Glutamatergic neuron (in vitro differentiated cells): ENCODE measurements at regions not wholly inside any gene's neighbourhood (a gene's known extent, or its start where the extent isn't known, plus 50 kb on each side); places are given as distances from the start of the nearest gene placed in this dataset.

Experiments used
- DNase-seq: peaks from one replicate; pipeline ENCODE4 v3.0.0; 2022
- H3K27ac Mint-ChIP-seq: one replicate; pipeline ENCODE4 v1.8.0; 2020; ENCODE audit warnings: mild to moderate bottlenecking, mixed read lengths, inconsistent platforms; ENCODE audit not compliant: unreplicated experiment
- H3K27me3 Mint-ChIP-seq: one replicate; pipeline ENCODE4 v1.8.0; 2020; ENCODE audit warnings: mild to moderate bottlenecking, moderate library complexity, mixed read lengths, inconsistent platforms; ENCODE audit not compliant: unreplicated experiment
- H3K36me3 Mint-ChIP-seq: one replicate; pipeline ENCODE4 v1.8.0; 2020; ENCODE audit warnings: mild to moderate bottlenecking, mixed read lengths, inconsistent platforms; ENCODE audit not compliant: unreplicated experiment
- H3K4me1 Mint-ChIP-seq: one replicate; pipeline ENCODE4 v1.8.0; 2020; ENCODE audit warnings: mild to moderate bottlenecking, low read depth, mixed read lengths, inconsistent platforms; ENCODE audit not compliant: unreplicated experiment
- H3K4me3 Mint-ChIP-seq: one replicate; pipeline ENCODE4 v1.8.0; 2020; ENCODE audit warnings: mild to moderate bottlenecking, mixed read lengths, inconsistent platforms; ENCODE audit not compliant: unreplicated experiment
- H3K9me3 Mint-ChIP-seq: one replicate; pipeline ENCODE4 v1.8.0; 2020; ENCODE audit warnings: mild to moderate bottlenecking, moderate library complexity, mixed read lengths, inconsistent platforms; ENCODE audit not compliant: unreplicated experiment
- TF ChIP-seq, protein P1 (sequence below): fragments of 200-600 bp; sonication (generic); IDR thresholded peaks from one replicate; pipeline ENCODE4 v1.5.0; 2021; ENCODE audit not compliant: partially characterized antibody, unreplicated experiment

DNA sequence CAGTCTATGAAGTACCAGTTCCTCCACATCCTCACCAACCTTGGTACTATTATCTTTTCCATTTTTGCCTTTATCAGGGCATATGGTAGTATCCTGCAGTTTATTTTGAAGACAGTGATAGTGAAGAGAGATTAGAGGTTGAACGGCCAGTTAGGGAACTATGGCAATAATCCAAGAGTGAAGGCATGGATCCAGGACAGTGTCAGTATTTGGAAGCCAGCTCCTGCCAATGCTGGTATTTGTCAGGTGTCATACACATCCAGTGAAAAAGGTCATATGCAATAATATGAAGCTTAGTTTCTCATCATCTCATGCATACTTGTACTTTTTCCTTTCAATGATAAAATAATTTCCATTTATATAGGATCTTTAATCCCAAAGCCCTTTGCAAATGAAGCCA, 56.8 kb upstream of the KCNMB2 start:
- H3K27ac Mint-ChIP-seq: no peak overlapping the region
- no peak overlapping the region for H3K4me3 Mint-ChIP-seq
- DNase-seq: no peak
- no peaks in the 10 kb centered on the region for H3K27me3 Mint-ChIP-seq
- H3K9me3 Mint-ChIP-seq: no peaks in the 10 kb centered on the region
- TF ChIP-seq, protein P1, sequence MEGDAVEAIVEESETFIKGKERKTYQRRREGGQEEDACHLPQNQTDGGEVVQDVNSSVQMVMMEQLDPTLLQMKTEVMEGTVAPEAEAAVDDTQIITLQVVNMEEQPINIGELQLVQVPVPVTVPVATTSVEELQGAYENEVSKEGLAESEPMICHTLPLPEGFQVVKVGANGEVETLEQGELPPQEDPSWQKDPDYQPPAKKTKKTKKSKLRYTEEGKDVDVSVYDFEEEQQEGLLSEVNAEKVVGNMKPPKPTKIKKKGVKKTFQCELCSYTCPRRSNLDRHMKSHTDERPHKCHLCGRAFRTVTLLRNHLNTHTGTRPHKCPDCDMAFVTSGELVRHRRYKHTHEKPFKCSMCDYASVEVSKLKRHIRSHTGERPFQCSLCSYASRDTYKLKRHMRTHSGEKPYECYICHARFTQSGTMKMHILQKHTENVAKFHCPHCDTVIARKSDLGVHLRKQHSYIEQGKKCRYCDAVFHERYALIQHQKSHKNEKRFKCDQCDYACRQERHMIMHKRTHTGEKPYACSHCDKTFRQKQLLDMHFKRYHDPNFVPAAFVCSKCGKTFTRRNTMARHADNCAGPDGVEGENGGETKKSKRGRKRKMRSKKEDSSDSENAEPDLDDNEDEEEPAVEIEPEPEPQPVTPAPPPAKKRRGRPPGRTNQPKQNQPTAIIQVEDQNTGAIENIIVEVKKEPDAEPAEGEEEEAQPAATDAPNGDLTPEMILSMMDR: no peak
- peaks cover 10% of the 10 kb centered on the region for H3K4me1 Mint-ChIP-seq
- H3K36me3 Mint-ChIP-seq: no peaks in the 10 kb centered on the region

- H3K4me1 Mint-ChIP-seq: peaks cover 10% of the 10 kb centered on the region
- no peaks in the 10 kb centered on the region for H3K9me3 Mint-ChIP-seq
Measured at GRCh38 chr3:178479860-178480259, 56.4 kb upstream of the KCNMB2 start.

GRCh38 chr3:178480274-178480673, 56.0 kb upstream of the KCNMB2 start:
- H3K27ac Mint-ChIP-seq: no peak overlapping the region
- no peak for DNase-seq
- peaks cover 5% of the 10 kb centered on the region for H3K36me3 Mint-ChIP-seq
- TF ChIP-seq, protein P1: no peak
- H3K4me1 Mint-ChIP-seq: peaks cover 10% of the 10 kb centered on the region
- H3K4me3 Mint-ChIP-seq: no peak overlapping the region
- H3K27me3 Mint-ChIP-seq: no peaks in the 10 kb centered on the region
- H3K9me3 Mint-ChIP-seq: peaks cover 2% of the 10 kb centered on the region

More at GRCh38 chr3:178479860-178480259, 56.4 kb upstream of the KCNMB2 start:
- Mint-ChIP-seq H3K27ac (no peak overlapping the region), H3K36me3 (peaks cover under 1% of the 10 kb centered on the region), H3K27me3 (no peaks in the 10 kb centered on the region), H3K4me3 (no peak overlapping the region)
- TF ChIP-seq, protein P1: no peak
- DNase-seq: no peak

DNA sequence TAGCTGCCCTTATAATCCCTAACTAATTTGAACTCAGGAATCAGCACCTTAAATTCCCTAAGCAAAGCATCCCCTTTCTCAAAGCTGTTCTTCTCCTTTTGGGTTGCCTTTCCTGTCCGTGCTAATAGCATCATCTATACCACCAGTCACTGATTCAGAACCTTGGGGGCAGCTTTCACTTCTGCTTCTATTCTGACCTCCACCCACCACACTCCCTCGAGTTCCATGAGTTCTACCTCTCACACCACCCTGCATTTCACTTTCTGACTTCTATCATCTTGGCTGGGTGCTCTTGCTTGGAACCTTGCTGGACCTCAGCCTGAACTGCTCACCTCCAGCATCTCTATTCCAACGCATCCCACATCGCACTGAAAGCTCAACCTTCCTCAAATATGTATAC, 55.4 kb upstream of the KCNMB2 start:
- Mint-ChIP-seq H3K27ac (no peak overlapping the region), H3K27me3 (peaks cover 2% of the 10 kb centered on the region), H3K4me1 (peaks cover 10% of the 10 kb centered on the region), H3K36me3 (peaks cover 5% of the 10 kb centered on the region), H3K9me3 (peaks cover 2% of the 10 kb centered on the region), H3K4me3 (no peak overlapping the region)
- TF ChIP-seq, protein P1: no peak
- DNase-seq: no peak

- Mint-ChIP-seq H3K4me1 (peaks cover 6% of the 10 kb centered on the region), H3K4me3 (no peak overlapping the region), H3K27ac (no peak overlapping the region), H3K9me3 (peaks cover 4% of the 10 kb centered on the region), H3K36me3 (peaks cover 5% of the 10 kb centered on the region), H3K27me3 (peaks cover 2% of the 10 kb centered on the region)
- TF ChIP-seq, protein P1: no peak
- DNase-seq: no peak
Measured at GRCh38 chr3:178482981-178483380, 53.3 kb upstream of the KCNMB2 start.
